HepG2 (cell line): ENCODE measurements at regions not wholly inside any gene's neighbourhood (a gene's known extent, or its start where the extent isn't known, plus 50 kb on each side); places are given as distances from the start of the nearest gene placed in this dataset.

Experiments used
- ATAC-seq: fragments of 200-7000 bp; cut with Tn5 transposase; 3 replicates; pipeline ENCODE4 v1.9.1; 2020; ENCODE audit warnings: mild to moderate bottlenecking, moderate library complexity
- BruUV-seq: library from RNA; stranded (reverse); fragments of 400-500 nt; replicated peaks from 2 replicates; lab custom pipeline; 2021; lab: Mats Ljungman, UMichigan
- CTCF ChIA-PET: fragments of 300-600 bp; formaldehyde crosslinking; extraction: SDS; loops from one replicate; lab custom pipeline; 2021; ENCODE audit warnings: low total read pairs, inconsistent platforms, low intra/inter-chr PET ratio; lab: Yijun Ruan, JAX
- POLR2A ChIA-PET: fragments of 350-600 bp; sonication (Branson Sonifier 250); formaldehyde crosslinking; loops from one replicate; lab custom pipeline; 2020; ENCODE audit warnings: antibody characterized with exemption, inconsistent platforms; lab: Yijun Ruan, JAX
- DNase-seq: peaks from one replicate; pipeline ENCODE4 v3.0.0-alpha.2; 2015; ENCODE audit warnings: low spot score
- FAIRE-seq: peaks from 3 replicates; lab custom pipeline; 2011; peaks lifted over from hg19 to GRCh38; lab: Jason Lieb, UNC
- H2AFZ ChIP-seq: one replicate; pipeline ENCODE4 v1.6.1; 2011; ENCODE audit warnings: low read length, inconsistent platforms
- H3K27ac ChIP-seq: fragments of 300-600 bp; 3 replicates; pipeline ENCODE4 v1.8.0; 2011; ENCODE audit warnings: mixed run types, mild to moderate bottlenecking, mixed read lengths, low read length, inconsistent platforms; ENCODE audit not compliant: insufficient read depth; ENCODE audit errors: extremely low read length
- H3K27me3 ChIP-seq, 2 experiments: fragments of 200-600 bp in 1 of 2; 2 replicates in 1 of 2; 3 replicates in 1 of 2; pipeline versions ENCODE4 v1.6.0 to v1.8.0; 2011; ENCODE audit warnings: low read length in 2 of 2, mild to moderate bottlenecking in 2 of 2, moderate library complexity in 2 of 2, inconsistent platforms in 1 of 2; ENCODE audit not compliant: insufficient read depth in 2 of 2, control insufficient read depth in 1 of 2
- H3K36me3 ChIP-seq, 2 experiments: fragments of 200-600 bp in 1 of 2; replicated peaks in 1 of 2; 2 replicates in 1 of 2; 3 replicates in 1 of 2; pipeline versions ENCODE4 v1.5.1 to v1.8.0; 2011; ENCODE audit warnings: low read length in 2 of 2, inconsistent platforms in 1 of 2; ENCODE audit not compliant: insufficient read depth in 2 of 2, control insufficient read depth in 1 of 2
- H3K4me1 ChIP-seq: 2 replicates; pipeline ENCODE4 v1.5.1; 2012; ENCODE audit warnings: low read length, inconsistent platforms; ENCODE audit not compliant: insufficient read depth
- H3K4me2 ChIP-seq: 2 replicates; pipeline ENCODE4 v1.6.0; 2011; ENCODE audit warnings: low read depth, low read length, inconsistent platforms
- H3K4me3 ChIP-seq, 3 experiments: fragments of 200-600 bp in 1 of 3; sonication (generic), shearing (Covaris generic) in 1 of 3; replicated peaks in 1 of 3; 2 replicates each; pipeline ENCODE4 v1.5.1; 2011 to 2016; ENCODE audit warnings: low read length in 3 of 3, inconsistent platforms in 2 of 3, low read depth in 2 of 3, mild to moderate bottlenecking in 2 of 3, control low read depth in 1 of 3, mixed read lengths in 1 of 3; ENCODE audit not compliant: insufficient read depth in 1 of 3
- H3K79me2 ChIP-seq: one replicate; pipeline ENCODE4 v1.6.1; 2011; ENCODE audit warnings: low read length, inconsistent platforms; ENCODE audit not compliant: insufficient read depth
- H3K9ac ChIP-seq: 2 replicates; pipeline ENCODE4 v1.6.0; 2011; ENCODE audit warnings: mild to moderate bottlenecking, low read depth, low read length, inconsistent platforms; ENCODE audit not compliant: insufficient read depth
- H3K9me3 ChIP-seq: 2 replicates; pipeline ENCODE4 v1.5.1; 2012; ENCODE audit warnings: mild to moderate bottlenecking, low read length
- H4K20me1 ChIP-seq: 2 replicates; pipeline ENCODE4 v1.6.0; 2011; ENCODE audit warnings: inconsistent platforms, mild to moderate bottlenecking, low read length, moderate library complexity; ENCODE audit not compliant: insufficient read depth
- CCDC6 ChIP-seq: sonication (generic); formaldehyde crosslinking; IDR thresholded peaks from 2 replicates; pipeline ENCODE4 v1.8.1; 2022; ENCODE audit warnings: mild to moderate bottlenecking, missing genetic modification reagents, moderate library complexity
- HNRNPL ChIP-seq: fragments of 200-400 bp; formaldehyde crosslinking; IDR thresholded peaks from 2 replicates; pipeline ENCODE4 v1.6.1; 2017; ENCODE audit warnings: mild to moderate bottlenecking, low read depth, low read length
- MEF2D ChIP-seq: sonication (generic); formaldehyde crosslinking; IDR thresholded peaks from 2 replicates; pipeline ENCODE4 v1.5.1; 2020; ENCODE audit warnings: mild to moderate bottlenecking, missing genetic modification reagents
- NBN ChIP-seq: fragments of 450-650 bp; conservative IDR thresholded peaks from 2 replicates; pipeline ENCODE4 v1.6.1; 2017
- PHF5A ChIP-seq: IDR thresholded peaks from one replicate; pipeline ENCODE4 v1.6.1; 2018; ENCODE audit warnings: low read depth, missing genetic modification reagents; ENCODE audit not compliant: unreplicated experiment
- PRDM10 ChIP-seq: sonication (generic); formaldehyde crosslinking; IDR thresholded peaks from 2 replicates; pipeline ENCODE4 v1.4.0; 2020; ENCODE audit warnings: low read depth, missing genetic modification reagents
- PRMT3 ChIP-seq: sonication (generic); formaldehyde crosslinking; IDR thresholded peaks from 2 replicates; pipeline ENCODE4 v1.8.1; 2022; ENCODE audit warnings: low read depth, mild to moderate bottlenecking, moderate library complexity, missing genetic modification reagents, borderline replicate concordance
- SMAD3 ChIP-seq: sonication (generic); formaldehyde crosslinking; IDR thresholded peaks from 2 replicates; pipeline ENCODE4 v1.4.0; 2020; ENCODE audit warnings: missing genetic modification reagents
- WGBS: methylation state at CpG from one replicate; pipeline ENCODE4 v1.1.6; 2017; ENCODE audit warnings: low lambda C conversion rate; 5-methylcytosine and 5-hydroxymethylcytosine counted together
- in situ Hi-C: cut with HindIII; loops from 2 replicates; pipeline ENCODE4 v1.10.0; 2017; ENCODE audit warnings: low pct_unique_long_range_greater_than_20kb; ENCODE audit not compliant: extremely low pct_ligation_motif_present
- intact Hi-C: fragments of 100-400 bp; cut with micrococcal nuclease; formaldehyde crosslinking; loops from one replicate; pipeline ENCODE4 v1.10.0; 2022; ENCODE audit not compliant: unreplicated experiment

DNA sequence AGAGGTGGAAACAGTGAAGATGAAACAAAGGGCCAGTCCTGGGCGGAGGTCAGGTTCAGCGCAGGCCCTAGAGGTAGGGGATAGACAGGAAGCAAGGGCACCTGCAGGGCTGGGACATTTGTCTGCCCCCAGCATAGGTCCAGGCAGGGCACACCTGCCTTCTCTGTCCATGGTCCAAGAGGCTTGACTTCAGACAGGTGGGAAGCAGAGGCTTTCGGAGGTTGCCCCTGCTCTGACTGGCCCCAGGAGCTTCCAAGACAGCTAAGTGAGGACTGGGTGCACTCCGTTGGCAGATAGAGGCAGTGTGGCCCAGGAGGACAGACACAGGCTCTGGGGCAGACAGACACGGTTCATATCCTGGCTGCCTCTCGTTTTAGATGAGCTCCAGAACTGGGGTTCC is 71.6 kb upstream of the GRB10 start (continued):
- TF ChIP-seq HNRNPL (no peak), CCDC6 (CRISPR knock-in tag) (no peak)
- TF ChIP-seq, all 625 proteins: peak for 0

DNA sequence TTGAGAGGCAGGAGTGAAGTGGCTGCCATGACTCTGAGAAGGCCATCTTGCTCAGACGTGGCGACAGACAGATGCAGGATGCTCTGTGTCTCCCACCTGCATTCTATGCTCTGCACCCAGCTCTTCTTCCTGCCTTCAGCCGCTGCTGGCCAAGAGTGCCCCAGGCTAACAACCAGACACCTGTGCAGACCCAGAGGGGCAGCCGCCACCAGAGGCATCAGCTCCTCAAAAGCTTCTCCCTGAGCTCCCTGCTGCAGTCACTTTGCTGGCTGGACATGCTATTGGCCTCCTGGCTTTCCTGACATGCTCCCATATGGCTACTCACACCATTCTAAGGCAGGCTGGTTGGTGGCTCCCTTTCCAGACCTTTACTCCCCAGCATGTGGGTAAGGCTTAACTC is 70.6 kb upstream of the GRB10 start:
- 19% methylated on average over 4 of the region's 4 CpGs for WGBS
- Histone ChIP-seq H3K27me3 (no peaks in the 10 kb centered on the region; a peak in 2 of 5 replicates), H3K36me3 (no peaks in the 10 kb centered on the region), H3K27ac (no peak overlapping the region), H3K9me3 (no peaks in the 10 kb centered on the region), H3K79me2 (no peaks in the 10 kb centered on the region), H2AFZ (no peak overlapping the region), H3K9ac (no peak overlapping the region), H3K4me1 (no peaks in the 10 kb centered on the region), H4K20me1 (no peaks in the 10 kb centered on the region), H3K4me2 (no peak overlapping the region), H3K4me3 (no peak overlapping the region)
- DNase-seq (no peak), ATAC-seq (no peak), FAIRE-seq (no peak)
- intact Hi-C loops (loop anchor here (2.0 kb wide), 1 partner anchor 47 kb away; no protein-coding TSS in a partner anchor), in situ Hi-C loops (no loop called here)
- TF ChIP-seq PRMT3 (CRISPR knock-in tag) (no peak), MEF2D (no peak), PRDM10 (CRISPR knock-in tag) (no peak), SMAD3 (no peak), PHF5A (CRISPR knock-in tag) (no peak), NBN (no peak)
- POLR2A ChIA-PET: no interaction called here
- CTCF ChIA-PET: no interaction called here
- BruUV-seq: no TSS peak
